MCF 10A (cell line): ENCODE measurements at regions not wholly inside any gene's neighbourhood (a gene's known extent, or its start where the extent isn't known, plus 50 kb on each side); places are given as distances from the start of the nearest gene placed in this dataset.

ENCODE experiments used
- BruUV-seq: library from RNA; stranded (reverse); fragments of 400-500 nt; replicated peaks from 2 replicates; lab custom pipeline; 2021; lab: Mats Ljungman, UMichigan
- CTCF ChIA-PET: fragments of 300-600 bp; sonication (Branson Sonifier 250); formaldehyde crosslinking; extraction: SDS; loops from one replicate; lab custom pipeline; 2021; ENCODE audit warnings: antibody characterized with exemption, inconsistent platforms; lab: Yijun Ruan, JAX
- POLR2A ChIA-PET: fragments of 300-600, 350-650 bp; sonication (Branson Sonifier 250); formaldehyde crosslinking; extraction: SDS; loops from one replicate; lab custom pipeline; 2020; ENCODE audit warnings: antibody characterized with exemption, inconsistent platforms; lab: Yijun Ruan, JAX
- DNase-seq: peaks from one replicate; pipeline ENCODE4 v3.0.0-alpha.2; 2018; ENCODE audit not compliant: unreplicated experiment
- H3K27ac Mint-ChIP-seq: one replicate; pipeline ENCODE4 v1.8.0; 2022; ENCODE audit warnings: mild to moderate bottlenecking, low read depth, mixed read lengths; ENCODE audit not compliant: unreplicated experiment
- H3K27me3 Mint-ChIP-seq: one replicate; pipeline ENCODE4 v1.8.0; 2022; ENCODE audit warnings: mixed read lengths; ENCODE audit not compliant: insufficient read depth, unreplicated experiment
- H3K36me3 Mint-ChIP-seq: one replicate; pipeline ENCODE4 v1.8.0; 2022; ENCODE audit warnings: mild to moderate bottlenecking, moderate library complexity, mixed read lengths; ENCODE audit not compliant: insufficient read depth, unreplicated experiment
- H3K4me1 Mint-ChIP-seq: one replicate; pipeline ENCODE4 v1.8.0; 2022; ENCODE audit warnings: mixed read lengths; ENCODE audit not compliant: insufficient read depth, unreplicated experiment
- H3K4me3 Mint-ChIP-seq: one replicate; pipeline ENCODE4 v1.8.0; 2022; ENCODE audit warnings: mild to moderate bottlenecking, moderate library complexity, mixed read lengths; ENCODE audit not compliant: unreplicated experiment
- H3K9me3 Mint-ChIP-seq: one replicate; pipeline ENCODE4 v1.8.0; 2022; ENCODE audit warnings: mixed read lengths; ENCODE audit not compliant: unreplicated experiment
- CTCF ChIP-seq: fragments of 200-600 bp; IDR thresholded peaks from one replicate; pipeline ENCODE4 v1.8.0; 2022; ENCODE audit warnings: antibody characterized with exemption, mild to moderate bottlenecking; ENCODE audit not compliant: unreplicated experiment
- intact Hi-C: fragments of 100-400 bp; cut with micrococcal nuclease; formaldehyde crosslinking; loops from 2 replicates; pipeline ENCODE4 v1.14.1; 2022

GRCh38 chr17:22484826-22485225, 792.5 kb downstream of the KCNJ18 start:
- Mint-ChIP-seq H3K4me1 (no peaks in the 10 kb centered on the region), H3K36me3 (no peaks in the 10 kb centered on the region), H3K4me3 (no peak overlapping the region), H3K27ac (no peak overlapping the region), H3K27me3 (no peaks in the 10 kb centered on the region), H3K9me3 (peaks cover 32% of the 10 kb centered on the region)
- no peak for TF ChIP-seq CTCF
- no TSS peak for BruUV-seq
- POLR2A ChIA-PET = no interaction called here
- DNase-seq = no peak
- intact Hi-C loops = no loop called here
- CTCF ChIA-PET = no interaction called here

DNA sequence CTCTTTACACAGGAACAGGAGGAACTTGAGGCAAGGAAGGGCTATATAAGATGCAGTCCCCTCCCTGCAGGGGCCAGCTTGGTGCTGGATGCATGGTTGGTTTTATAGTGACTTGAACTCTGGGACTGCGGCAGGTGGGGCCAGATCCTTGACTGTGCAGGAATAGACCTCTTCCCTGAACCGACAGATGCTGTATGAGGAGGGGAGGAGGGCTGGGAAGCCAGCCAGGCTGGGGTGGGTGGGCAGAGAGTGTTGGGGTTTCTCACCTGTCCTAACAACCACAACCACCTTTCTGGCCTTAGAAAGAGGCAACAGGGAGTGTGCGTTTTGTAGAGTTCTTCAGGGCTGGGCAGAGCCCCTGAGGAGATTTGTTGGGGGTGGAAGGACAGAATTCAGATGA, 798.1 kb downstream of the KCNJ18 start:
- Mint-ChIP-seq H3K36me3 (no peaks in the 10 kb centered on the region), H3K9me3 (peaks cover 17% of the 10 kb centered on the region), H3K4me1 (no peaks in the 10 kb centered on the region), H3K27ac (no peak overlapping the region), H3K27me3 (no peaks in the 10 kb centered on the region), H3K4me3 (no peak overlapping the region)
- no peak for TF ChIP-seq CTCF
- ChIA-PET POLR2A (no interaction called here), CTCF (interaction anchor here (0.9 kb wide), 1 partner anchor 203 kb away, joined by 3 read pairs; no protein-coding TSS in a partner anchor)
- intact Hi-C loops = no loop called here
- DNase-seq = no peak
- BruUV-seq = no TSS peak

DNA sequence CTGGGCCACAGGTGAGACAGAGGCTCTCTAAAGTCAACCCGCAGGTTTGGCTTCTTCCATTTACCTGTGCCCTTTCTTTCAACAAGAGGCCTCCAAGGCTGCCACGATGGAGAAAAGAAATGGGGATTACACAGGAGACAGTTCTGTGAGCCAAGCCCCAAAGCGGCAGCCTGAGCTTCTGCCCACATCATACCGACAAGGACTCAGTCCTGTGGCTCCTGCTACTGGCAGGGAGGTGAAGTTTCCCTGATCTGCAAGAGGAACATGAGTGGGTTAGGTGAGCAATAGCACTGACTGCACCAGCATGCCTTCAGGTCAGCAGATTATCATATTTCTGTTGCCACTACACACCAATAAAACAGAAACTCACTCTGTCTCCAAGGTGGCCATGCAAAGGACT, 800.0 kb downstream of the KCNJ18 start:
- no peaks in the 10 kb centered on the region for H3K4me1 Mint-ChIP-seq
- H3K9me3 Mint-ChIP-seq = peaks cover 15% of the 10 kb centered on the region
- no peaks in the 10 kb centered on the region for H3K36me3 Mint-ChIP-seq
- no peak overlapping the region for H3K27ac Mint-ChIP-seq
- ChIA-PET POLR2A (no interaction called here), CTCF (no interaction called here)
- intact Hi-C loops = no loop called here
- no peaks in the 10 kb centered on the region for H3K27me3 Mint-ChIP-seq
- no peak overlapping the region for H3K4me3 Mint-ChIP-seq
- no TSS peak for BruUV-seq
- TF ChIP-seq CTCF = no peak
- no peak for DNase-seq

GRCh38 chr17:22496450-22496849, 804.1 kb downstream of the KCNJ18 start:
- no TSS peak for BruUV-seq
- H3K4me1 Mint-ChIP-seq = no peaks in the 10 kb centered on the region
- H3K9me3 Mint-ChIP-seq = peaks cover 22% of the 10 kb centered on the region
- ChIA-PET CTCF (no interaction called here), POLR2A (no interaction called here)
- H3K36me3 Mint-ChIP-seq = no peaks in the 10 kb centered on the region
- no peak for DNase-seq
- no peak overlapping the region for H3K4me3 Mint-ChIP-seq
- TF ChIP-seq CTCF = no peak
- H3K27ac Mint-ChIP-seq = no peak overlapping the region
- intact Hi-C loops = no loop called here
- no peaks in the 10 kb centered on the region for H3K27me3 Mint-ChIP-seq
